CD8-positive, alpha-beta memory T cell (primary cell): ENCODE measurements at regions not wholly inside any gene's neighbourhood (a gene's known extent, or its start where the extent isn't known, plus 50 kb on each side); places are given as distances from the start of the nearest gene placed in this dataset.

Experiments
- CTCF ChIA-PET: fragments of 350-600 bp; sonication (Branson Sonifier 250); formaldehyde crosslinking; loops from one replicate; lab custom pipeline; 2021; ENCODE audit warnings: antibody characterized with exemption; lab: Charles Lee
- POLR2A ChIA-PET: fragments of 350-600 bp; sonication (Branson Sonifier 250); formaldehyde crosslinking; loops from one replicate; lab custom pipeline; 2021; ENCODE audit warnings: antibody characterized with exemption; lab: Charles Lee
- DNase-seq, 5 donors: peaks; one replicate each; pipeline versions ENCODE4 v3.0.0 to v3.0.0-alpha.2; 2020 to 2022; ENCODE audit warnings: mixed read lengths in 1 of 5
- H3K27ac ChIP-seq: one replicate; pipeline ENCODE4 v1.7.0; 2013; ENCODE audit warnings: low read depth, mild to moderate bottlenecking, low read length, moderate library complexity
- H3K27me3 ChIP-seq: 2 replicates; pipeline ENCODE4 v1.7.0; 2013; ENCODE audit warnings: low read length, mild to moderate bottlenecking; ENCODE audit not compliant: insufficient read depth, poor library complexity, severe bottlenecking
- H3K36me3 ChIP-seq: 2 replicates; pipeline ENCODE4 v1.7.0; 2013; ENCODE audit warnings: mild to moderate bottlenecking, low read length, moderate library complexity; ENCODE audit not compliant: insufficient read depth
- H3K4me1 ChIP-seq: 2 replicates; pipeline ENCODE4 v1.7.0; 2013; ENCODE audit warnings: mild to moderate bottlenecking, low read length, moderate library complexity; ENCODE audit not compliant: insufficient read depth
- H3K4me3 ChIP-seq: 2 replicates; pipeline ENCODE4 v1.7.0; 2013; ENCODE audit warnings: mild to moderate bottlenecking, low read length
- H3K9me3 ChIP-seq: 2 replicates; pipeline ENCODE4 v1.7.0; 2013; ENCODE audit warnings: mild to moderate bottlenecking, low read length
- H3K27ac Mint-ChIP-seq, 8 donors: one replicate each; pipeline ENCODE4 v1.8.0; 2020 to 2021; ENCODE audit warnings: mixed read lengths in 8 of 8, mild to moderate bottlenecking in 6 of 8, inconsistent platforms in 3 of 8, moderate library complexity in 3 of 8
- H3K27me3 Mint-ChIP-seq, 2 donors: one replicate each; pipeline ENCODE4 v1.8.0; 2020 to 2021; ENCODE audit warnings: mixed read lengths in 2 of 2, mild to moderate bottlenecking in 1 of 2, moderate library complexity in 1 of 2
- H3K36me3 Mint-ChIP-seq, 3 donors: one replicate each; pipeline ENCODE4 v1.8.0; 2020 to 2021; ENCODE audit warnings: mixed read lengths in 3 of 3, inconsistent platforms in 1 of 3, mild to moderate bottlenecking in 1 of 3
- H3K4me1 Mint-ChIP-seq, 3 donors: one replicate each; pipeline ENCODE4 v1.8.0; 2020 to 2021; ENCODE audit warnings: mixed read lengths in 3 of 3, inconsistent platforms in 1 of 3, mild to moderate bottlenecking in 1 of 3
- H3K4me3 Mint-ChIP-seq, 7 donors: one replicate each; pipeline ENCODE4 v1.8.0; 2020 to 2021; ENCODE audit warnings: mixed read lengths in 7 of 7, mild to moderate bottlenecking in 6 of 7, moderate library complexity in 4 of 7, inconsistent platforms in 2 of 7
- H3K9me3 Mint-ChIP-seq, 5 donors: one replicate each; pipeline ENCODE4 v1.8.0; 2020 to 2022; ENCODE audit warnings: mixed read lengths in 5 of 5, mild to moderate bottlenecking in 3 of 5, moderate library complexity in 2 of 5, inconsistent platforms in 1 of 5

DNA sequence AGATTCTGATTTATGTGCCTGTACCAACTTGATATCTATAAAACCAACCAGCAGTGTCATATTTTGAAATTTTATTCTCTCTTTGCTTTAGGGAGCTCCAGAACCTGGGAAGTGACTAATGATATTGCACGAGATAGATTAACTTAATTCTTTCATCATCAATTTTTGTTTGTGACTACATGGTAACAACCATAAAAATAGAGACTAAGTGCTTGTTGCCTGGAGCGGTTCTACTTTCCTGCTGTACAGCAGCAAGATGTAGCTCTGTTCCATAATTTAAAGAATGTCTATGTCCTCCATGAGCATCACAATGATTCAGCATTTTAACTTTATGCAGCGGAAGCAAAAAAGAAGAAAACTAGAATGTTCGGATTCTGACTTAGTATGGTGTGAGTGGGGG lies 275.6 kb downstream of the KLF5 start:
- Mint-ChIP-seq H3K9me3 (peaks cover 0 to 5% (median 0%) of the 10 kb centered on the region in 5 donors), H3K27ac (no peak overlapping the region), H3K4me1 (no peaks in the 10 kb centered on the region), H3K27me3 (no peaks in the 10 kb centered on the region), H3K36me3 (no peaks in the 10 kb centered on the region), H3K4me3 (no peak overlapping the region)
- ChIA-PET POLR2A (no interaction called here), CTCF (no interaction called here)
- DNase-seq = no peak
- no peaks in the 10 kb centered on the region for H3K9me3 ChIP-seq
- H3K36me3 ChIP-seq = no peaks in the 10 kb centered on the region
- no peaks in the 10 kb centered on the region for H3K27me3 ChIP-seq
- no peak overlapping the region for H3K4me3 ChIP-seq
- no peaks in the 10 kb centered on the region for H3K4me1 ChIP-seq
- no peak overlapping the region for H3K27ac ChIP-seq

DNA sequence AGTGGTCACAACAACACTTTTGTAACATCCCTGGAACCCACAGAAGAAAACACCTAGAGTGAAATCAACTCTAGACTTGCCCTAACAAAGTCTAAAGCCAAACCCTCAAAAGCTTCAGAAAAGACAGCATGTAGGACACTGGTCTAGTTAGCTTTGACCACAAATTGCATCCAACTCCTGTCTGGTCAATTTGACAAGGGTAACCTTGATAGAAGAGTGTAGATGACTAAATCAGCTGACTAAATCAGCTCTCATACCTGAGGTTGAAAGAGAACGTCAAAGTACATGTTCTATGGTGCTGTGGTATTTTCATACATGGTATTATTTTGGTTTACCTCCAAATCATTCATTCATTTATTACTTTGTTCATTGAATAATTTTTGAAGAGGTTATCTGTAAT lies 272.8 kb downstream of the KLF5 start:
- peaks cover 0 to 5% of the 10 kb centered on the region in 2 donors for H3K27me3 Mint-ChIP-seq

DNA sequence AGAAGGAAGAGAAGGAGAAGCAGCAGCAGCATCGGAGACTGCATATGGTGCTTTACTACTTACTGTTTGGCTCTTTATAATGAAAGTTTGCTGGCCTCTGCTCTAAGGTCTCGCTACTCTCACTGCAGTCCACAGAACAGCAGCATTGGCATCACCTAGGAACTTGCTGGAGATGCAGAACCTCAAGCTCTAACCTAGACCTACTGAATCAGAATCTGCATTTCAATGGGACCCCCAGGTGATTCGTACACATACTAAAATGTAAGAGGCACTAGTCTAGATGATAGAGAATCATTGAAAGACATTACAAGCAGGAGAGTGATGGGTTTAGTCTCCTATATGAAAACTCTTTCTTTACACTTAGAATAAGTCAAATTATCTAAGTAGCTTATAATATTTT lies 270.6 kb downstream of the KLF5 start:
- no peak for DNase-seq
- H3K27ac Mint-ChIP-seq = no peak overlapping the region
- H3K4me1 Mint-ChIP-seq = no peaks in the 10 kb centered on the region
- POLR2A ChIA-PET = no interaction called here
- peaks cover 0 to 10% of the 10 kb centered on the region in 2 donors for H3K27me3 Mint-ChIP-seq
- H3K4me1 ChIP-seq = no peaks in the 10 kb centered on the region
- H3K4me3 Mint-ChIP-seq = no peak overlapping the region
- H3K27me3 ChIP-seq = no peaks in the 10 kb centered on the region
- H3K9me3 Mint-ChIP-seq = peaks cover 0 to 5% (median 0%) of the 10 kb centered on the region in 5 donors
- no peaks in the 10 kb centered on the region for H3K36me3 Mint-ChIP-seq
- no peaks in the 10 kb centered on the region for H3K36me3 ChIP-seq
- H3K9me3 ChIP-seq = no peaks in the 10 kb centered on the region
- CTCF ChIA-PET = no interaction called here
- no peak overlapping the region for H3K4me3 ChIP-seq
- no peak overlapping the region for H3K27ac ChIP-seq

More for the DNA sequence above, 272.8 kb downstream of the KLF5 start:
- no peak for DNase-seq
- H3K36me3 ChIP-seq = no peaks in the 10 kb centered on the region
- H3K4me3 ChIP-seq = no peak overlapping the region
- no peaks in the 10 kb centered on the region for H3K9me3 ChIP-seq
- H3K4me1 ChIP-seq = no peaks in the 10 kb centered on the region
- POLR2A ChIA-PET = no interaction called here
- H3K27ac Mint-ChIP-seq = no peak overlapping the region
- H3K36me3 Mint-ChIP-seq = no peaks in the 10 kb centered on the region
- H3K27me3 ChIP-seq = no peaks in the 10 kb centered on the region
- peaks cover 0 to 5% (median 0%) of the 10 kb centered on the region in 5 donors for H3K9me3 Mint-ChIP-seq
- CTCF ChIA-PET = no interaction called here
- H3K4me3 Mint-ChIP-seq = no peak overlapping the region
- no peaks in the 10 kb centered on the region for H3K4me1 Mint-ChIP-seq
- no peak overlapping the region for H3K27ac ChIP-seq

- no peaks in the 10 kb centered on the region for H3K4me1 ChIP-seq
- POLR2A ChIA-PET = no interaction called here
- CTCF ChIA-PET = no interaction called here
- no peak overlapping the region for H3K4me3 ChIP-seq
- H3K27ac ChIP-seq = no peak overlapping the region
- H3K4me3 Mint-ChIP-seq = no peak overlapping the region
- H3K27ac Mint-ChIP-seq = no peak overlapping the region
- H3K4me1 Mint-ChIP-seq = no peaks in the 10 kb centered on the region
- no peaks in the 10 kb centered on the region for H3K27me3 ChIP-seq
- H3K9me3 ChIP-seq = no peaks in the 10 kb centered on the region
- no peaks in the 10 kb centered on the region for H3K36me3 ChIP-seq
- H3K27me3 Mint-ChIP-seq = peaks cover 0 to 10% of the 10 kb centered on the region in 2 donors
- H3K36me3 Mint-ChIP-seq = no peaks in the 10 kb centered on the region
- no peak for DNase-seq
- H3K9me3 Mint-ChIP-seq = peaks cover 0 to 5% (median 0%) of the 10 kb centered on the region in 5 donors
Measured at GRCh38 chr13:73327579-73327978, 268.8 kb downstream of the KLF5 start.

DNA sequence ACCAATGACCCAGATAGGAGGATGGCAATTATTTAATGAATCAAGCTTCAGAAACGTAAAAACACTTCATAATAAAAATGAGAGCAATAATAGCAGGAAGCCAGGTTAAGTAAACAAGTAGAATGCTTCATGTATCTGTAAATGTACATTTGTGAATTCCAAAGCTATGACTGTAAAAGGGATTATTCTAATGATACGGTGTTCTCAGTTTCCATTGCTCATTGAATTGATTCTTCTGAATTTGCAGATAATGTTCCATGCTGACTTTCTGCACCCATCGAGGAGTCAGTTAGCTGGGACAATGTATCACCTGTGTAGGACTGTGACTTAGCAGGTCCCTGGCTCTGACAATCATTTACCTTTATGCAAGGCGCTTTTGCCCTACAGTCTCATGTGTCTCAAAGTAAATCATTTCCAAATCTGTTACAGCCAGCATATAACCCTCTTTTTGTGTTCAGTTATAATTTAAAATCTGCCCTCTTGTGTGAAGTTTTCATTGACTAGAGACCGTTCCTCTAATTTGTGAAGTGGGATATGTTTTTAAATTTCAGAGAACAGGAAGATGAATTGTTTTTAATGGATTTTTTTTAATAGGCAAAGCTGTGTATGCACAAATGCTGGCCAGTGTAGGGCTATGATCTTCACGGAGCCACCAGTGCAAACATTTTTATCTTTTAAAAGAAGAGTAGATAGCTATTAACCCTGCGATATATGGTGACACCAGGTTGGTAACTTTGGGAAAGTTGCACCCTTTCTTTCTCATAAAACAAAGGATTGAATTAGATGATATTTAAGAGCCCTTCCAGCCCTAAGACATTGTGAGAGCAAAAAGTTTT lies 267.1 kb downstream of the KLF5 start:
- Histone ChIP-seq H3K36me3 (no peaks in the 10 kb centered on the region), H3K27ac (no peak overlapping the region), H3K9me3 (no peaks in the 10 kb centered on the region), H3K4me3 (no peak overlapping the region), H3K27me3 (no peaks in the 10 kb centered on the region), H3K4me1 (no peaks in the 10 kb centered on the region)
- CTCF ChIA-PET = no interaction called here
- Mint-ChIP-seq H3K27ac (no peak overlapping the region), H3K9me3 (no peaks in the 10 kb centered on the region), H3K36me3 (no peaks in the 10 kb centered on the region), H3K4me1 (no peaks in the 10 kb centered on the region), H3K4me3 (no peak overlapping the region), H3K27me3 (peaks cover 0 to 10% of the 10 kb centered on the region in 2 donors)
- no peak for DNase-seq
- POLR2A ChIA-PET = no interaction called here

GRCh38 chr13:73324842-73325722 lies 266.3 kb downstream of the KLF5 start:
- H3K27me3 Mint-ChIP-seq = peaks cover 0 to 10% of the 10 kb centered on the region in 2 donors
- ChIA-PET CTCF (no interaction called here), POLR2A (no interaction called here)
- Histone ChIP-seq H3K9me3 (no peaks in the 10 kb centered on the region), H3K4me3 (no peak overlapping the region), H3K4me1 (no peaks in the 10 kb centered on the region), H3K27me3 (no peaks in the 10 kb centered on the region), H3K36me3 (no peaks in the 10 kb centered on the region), H3K27ac (no peak overlapping the region)
- H3K4me1 Mint-ChIP-seq = no peaks in the 10 kb centered on the region
- no peaks in the 10 kb centered on the region for H3K36me3 Mint-ChIP-seq
- H3K4me3 Mint-ChIP-seq = no peak overlapping the region
- H3K9me3 Mint-ChIP-seq = no peaks in the 10 kb centered on the region
- H3K27ac Mint-ChIP-seq = no peak overlapping the region
- no peak for DNase-seq

DNA sequence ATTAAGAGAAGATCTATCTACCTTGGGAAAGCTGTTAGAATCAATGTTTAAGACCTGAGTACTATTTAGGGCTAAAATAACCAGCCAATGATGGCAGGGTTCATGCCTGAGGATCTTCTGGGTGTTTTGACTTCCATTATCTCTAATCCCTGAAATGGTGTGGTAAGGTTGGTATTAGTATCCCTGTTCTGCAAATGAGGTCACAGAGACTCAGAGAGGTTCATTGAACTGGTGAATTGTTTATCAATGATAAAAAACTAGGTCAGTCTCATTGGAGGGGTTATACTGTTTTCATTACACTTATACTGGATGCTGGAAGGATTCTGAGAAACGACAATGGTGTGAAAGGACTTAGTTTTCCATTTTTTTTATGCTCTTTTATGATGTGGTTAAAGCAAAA lies 264.8 kb downstream of the KLF5 start:
- H3K27ac ChIP-seq = no peak overlapping the region
- H3K36me3 Mint-ChIP-seq = no peaks in the 10 kb centered on the region
- H3K27me3 ChIP-seq = no peaks in the 10 kb centered on the region
- no peaks in the 10 kb centered on the region for H3K36me3 ChIP-seq
- H3K9me3 ChIP-seq = no peaks in the 10 kb centered on the region
- DNase-seq = no peak
- ChIA-PET CTCF (no interaction called here), POLR2A (no interaction called here)
- no peak overlapping the region for H3K4me3 ChIP-seq
- no peaks in the 10 kb centered on the region for H3K4me1 ChIP-seq
- H3K9me3 Mint-ChIP-seq = no peaks in the 10 kb centered on the region
- no peaks in the 10 kb centered on the region for H3K4me1 Mint-ChIP-seq
- peaks cover 0 to 10% of the 10 kb centered on the region in 2 donors for H3K27me3 Mint-ChIP-seq
- no peak overlapping the region for H3K4me3 Mint-ChIP-seq
- H3K27ac Mint-ChIP-seq = no peak overlapping the region

DNA sequence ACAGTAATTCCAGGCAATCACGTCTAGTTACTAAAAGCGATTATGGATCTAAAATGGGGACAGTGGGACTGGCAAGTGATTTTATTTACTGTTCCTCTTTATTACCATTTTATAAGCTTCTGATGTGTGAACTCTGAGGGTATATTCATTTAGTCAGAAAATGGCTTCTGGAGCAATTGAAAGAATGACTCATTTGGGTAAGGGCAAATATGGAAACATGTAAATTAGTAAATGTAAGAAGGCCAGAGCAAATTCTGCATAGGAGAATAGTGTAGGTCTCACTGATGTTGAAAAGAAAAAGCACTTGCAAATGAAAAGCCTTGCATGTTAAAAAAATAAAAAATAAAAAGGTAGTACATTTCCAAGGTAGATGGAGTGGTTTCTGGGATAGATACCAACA lies 262.2 kb downstream of the KLF5 start:
- Mint-ChIP-seq H3K27ac (no peak overlapping the region), H3K27me3 (no peaks in the 10 kb centered on the region), H3K4me1 (no peaks in the 10 kb centered on the region), H3K36me3 (no peaks in the 10 kb centered on the region), H3K4me3 (no peak overlapping the region), H3K9me3 (no peaks in the 10 kb centered on the region)
- DNase-seq = no peak
- Histone ChIP-seq H3K4me3 (no peak overlapping the region), H3K36me3 (no peaks in the 10 kb centered on the region), H3K27ac (no peak overlapping the region), H3K9me3 (no peaks in the 10 kb centered on the region), H3K4me1 (no peaks in the 10 kb centered on the region), H3K27me3 (no peaks in the 10 kb centered on the region)
- ChIA-PET POLR2A (no interaction called here), CTCF (no interaction called here)
